IPS-15b (cell line): ENCODE measurements at regions not wholly inside any gene's neighbourhood (a gene's known extent, or its start where the extent isn't known, plus 50 kb on each side); places are given as distances from the start of the nearest gene placed in this dataset.

ENCODE experiments used
- H3K27me3 ChIP-seq: one replicate; pipeline ENCODE4 v1.6.1; 2013; ENCODE audit warnings: low read length; ENCODE audit not compliant: control insufficient read depth, insufficient read depth
- H3K36me3 ChIP-seq: one replicate; pipeline ENCODE4 v1.6.1; 2013; ENCODE audit warnings: low read length; ENCODE audit not compliant: control insufficient read depth, insufficient read depth
- H3K4me1 ChIP-seq: one replicate; pipeline ENCODE4 v1.6.1; 2013; ENCODE audit warnings: mild to moderate bottlenecking, low read length; ENCODE audit not compliant: control insufficient read depth, insufficient read depth
- H3K4me3 ChIP-seq: one replicate; pipeline ENCODE4 v1.5.1; 2013; ENCODE audit warnings: low read depth, low read length
- H3K9ac ChIP-seq: one replicate; pipeline ENCODE4 v1.6.1; 2013; ENCODE audit warnings: low read depth, mild to moderate bottlenecking, low read length
- H3K9me3 ChIP-seq: one replicate; pipeline ENCODE4 v1.6.1; 2013; ENCODE audit warnings: mild to moderate bottlenecking, low read length; ENCODE audit not compliant: control insufficient read depth, insufficient read depth

DNA sequence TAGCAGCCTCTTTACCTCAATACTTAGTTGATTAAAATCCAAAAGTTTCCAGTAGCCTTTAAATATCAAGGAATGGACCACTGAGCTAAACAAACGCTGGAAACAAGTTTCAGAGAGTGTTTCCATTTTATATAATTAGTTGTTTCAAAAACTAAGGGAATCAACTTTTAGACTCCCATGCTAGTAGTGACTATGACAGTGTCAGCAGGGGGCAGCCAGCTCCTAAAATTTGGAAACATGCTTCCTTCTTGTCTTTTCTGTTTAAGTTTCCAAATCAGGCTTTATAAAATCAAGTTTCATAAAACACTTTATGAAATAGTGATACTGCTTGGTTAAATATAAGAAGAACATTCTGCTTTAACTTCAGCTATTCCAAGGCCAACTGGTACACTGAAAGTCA is 138.2 kb upstream of the TMEM229A start:
- Histone ChIP-seq H3K36me3 (no peaks in the 10 kb centered on the region), H3K4me1 (no peaks in the 10 kb centered on the region), H3K27me3 (no peaks in the 10 kb centered on the region), H3K9ac (no peak overlapping the region), H3K9me3 (no peaks in the 10 kb centered on the region), H3K4me3 (no peak overlapping the region)

DNA sequence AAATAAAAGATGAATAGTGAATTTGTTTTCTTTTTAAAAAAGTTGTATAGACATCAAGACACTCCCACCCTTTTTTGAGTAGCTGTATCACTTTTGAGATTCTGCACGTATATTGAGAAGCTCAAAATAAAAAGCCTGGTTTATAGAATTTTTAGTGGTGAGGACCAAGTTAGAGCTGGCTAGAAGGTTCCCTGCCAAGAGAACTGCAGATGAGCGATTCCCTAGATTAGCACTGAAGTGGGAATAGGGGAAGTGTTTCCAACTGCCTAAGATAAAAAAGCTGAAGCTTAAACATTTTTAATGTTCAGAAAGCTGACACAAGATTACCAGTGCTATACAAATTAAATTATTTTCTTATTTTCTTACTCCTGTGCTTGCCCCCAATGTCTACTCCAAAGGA is 135.7 kb upstream of the TMEM229A start:
- H3K27me3 ChIP-seq, result no peaks in the 10 kb centered on the region
- H3K36me3 ChIP-seq, result no peaks in the 10 kb centered on the region
- H3K4me1 ChIP-seq, result no peaks in the 10 kb centered on the region
- no peak overlapping the region for H3K9ac ChIP-seq
- no peak overlapping the region for H3K4me3 ChIP-seq
- no peaks in the 10 kb centered on the region for H3K9me3 ChIP-seq

DNA sequence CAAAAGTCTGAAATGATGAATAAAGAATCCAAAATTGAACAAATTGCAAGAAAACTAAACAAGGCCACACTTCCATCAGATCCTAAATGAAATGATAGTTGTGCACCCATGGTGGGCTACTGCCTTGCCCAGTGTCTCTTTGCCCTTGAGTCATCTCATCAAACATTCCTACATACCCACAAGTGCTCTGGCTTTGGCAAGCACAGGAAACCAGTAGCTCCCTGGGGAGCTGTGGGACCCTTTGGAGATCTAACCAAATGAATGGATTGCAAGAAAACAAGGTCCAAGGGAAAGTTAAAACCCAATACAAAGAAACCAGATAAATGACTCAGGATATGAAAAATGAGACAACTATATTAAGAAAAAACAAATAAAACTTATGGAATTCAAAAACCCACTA is 129.8 kb upstream of the TMEM229A start:
- H3K9me3 ChIP-seq, result no peaks in the 10 kb centered on the region

DNA sequence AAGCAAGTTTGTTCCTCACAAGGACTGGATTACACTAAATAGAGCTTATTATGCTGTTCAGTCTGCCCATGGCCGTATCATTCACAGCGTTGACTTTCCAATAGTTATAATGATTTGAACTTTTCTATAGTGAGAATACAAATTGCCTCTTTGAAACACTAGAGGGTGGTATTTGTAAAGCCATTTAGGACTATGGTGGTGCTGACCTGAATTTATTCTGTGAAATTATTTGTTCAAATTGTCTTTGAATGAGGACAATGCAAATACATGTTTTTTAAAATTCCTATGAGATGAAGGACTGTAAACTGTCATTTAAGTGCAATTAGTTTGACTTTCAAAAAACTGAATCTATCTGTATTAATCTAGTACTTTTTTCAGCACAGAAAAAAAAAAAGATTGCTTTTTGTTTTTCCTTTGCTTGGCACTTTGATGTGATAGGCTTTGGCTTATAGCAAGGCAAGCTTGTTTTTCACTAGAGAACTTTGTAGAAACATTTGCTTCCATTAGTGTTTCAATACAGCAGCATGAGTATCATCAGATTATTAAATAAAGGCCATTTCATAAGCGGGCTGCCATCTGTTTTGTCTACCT is 122.7 kb upstream of the TMEM229A start:
- Histone ChIP-seq H3K4me1 (no peaks in the 10 kb centered on the region), H3K4me3 (no peak overlapping the region), H3K9ac (no peak overlapping the region), H3K27me3 (no peaks in the 10 kb centered on the region), H3K36me3 (no peaks in the 10 kb centered on the region), H3K9me3 (no peaks in the 10 kb centered on the region)

More for the DNA sequence above, 129.8 kb upstream of the TMEM229A start:
- no peaks in the 10 kb centered on the region for H3K27me3 ChIP-seq
- H3K4me1 ChIP-seq, result no peaks in the 10 kb centered on the region
- no peak overlapping the region for H3K4me3 ChIP-seq
- no peaks in the 10 kb centered on the region for H3K36me3 ChIP-seq
- H3K9ac ChIP-seq, result no peak overlapping the region

DNA sequence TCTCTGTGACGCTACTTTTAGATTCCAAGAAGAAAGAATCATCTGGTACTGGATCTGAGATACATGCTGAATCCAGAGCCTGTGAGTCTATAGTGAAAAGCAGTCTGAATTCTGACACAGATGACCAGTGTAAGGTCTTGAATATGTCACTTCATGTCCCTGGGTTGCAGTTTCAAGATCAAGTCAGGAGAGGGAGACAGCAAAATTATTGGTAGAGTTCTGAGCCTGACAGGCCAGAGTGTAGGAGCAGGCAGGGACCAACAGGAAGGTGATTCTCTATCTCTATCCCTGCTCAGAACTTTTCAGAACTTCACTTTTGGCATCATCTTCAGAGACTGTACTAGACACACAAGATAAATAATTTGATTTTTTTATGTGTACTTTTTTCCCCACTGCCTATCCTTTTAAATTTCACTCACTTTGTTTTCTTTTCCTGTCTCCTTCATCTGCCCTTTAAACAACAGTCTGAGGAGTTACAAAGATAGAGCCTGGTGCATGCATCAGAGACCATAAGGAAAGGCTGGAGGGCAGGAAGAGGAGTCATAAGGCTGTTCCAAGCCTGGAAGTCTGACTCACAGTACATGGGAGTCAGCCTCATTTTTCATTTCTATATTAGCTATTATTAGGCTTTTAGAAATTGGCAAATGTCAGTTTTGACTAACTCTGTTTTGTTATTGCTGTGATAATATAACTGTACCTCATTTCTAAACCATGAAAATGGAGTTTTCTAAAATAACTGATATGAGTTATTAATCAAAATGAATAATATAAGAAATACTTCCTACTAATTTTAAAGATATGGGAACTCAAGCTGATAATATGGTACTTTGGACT is 120.2 kb upstream of the TMEM229A start:
- Histone ChIP-seq H3K4me1 (no peaks in the 10 kb centered on the region), H3K4me3 (no peak overlapping the region), H3K9me3 (no peaks in the 10 kb centered on the region), H3K9ac (no peak overlapping the region), H3K36me3 (no peaks in the 10 kb centered on the region), H3K27me3 (no peaks in the 10 kb centered on the region)

DNA sequence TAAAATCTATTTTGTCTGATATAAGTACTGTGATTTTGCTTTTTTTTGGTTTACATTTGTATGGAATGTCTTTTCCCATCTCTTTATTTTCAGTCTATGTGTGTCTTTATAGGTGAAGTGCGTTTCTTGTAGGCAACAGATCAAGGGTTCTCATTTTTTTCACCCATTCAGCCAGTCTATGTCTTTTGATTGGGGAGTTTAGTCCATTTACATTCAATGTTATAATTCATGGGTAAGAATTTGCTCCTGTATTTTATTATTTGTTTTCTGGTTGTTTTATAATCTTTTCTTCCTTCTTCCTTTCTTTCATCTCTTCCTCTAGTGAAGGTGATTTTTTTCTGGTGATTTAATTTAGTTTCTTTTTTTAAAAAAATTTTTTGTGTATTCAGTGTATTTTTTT is 104.8 kb upstream of the TMEM229A start:
- Histone ChIP-seq H3K9ac (no peak overlapping the region), H3K4me3 (no peak overlapping the region), H3K27me3 (no peaks in the 10 kb centered on the region), H3K36me3 (no peaks in the 10 kb centered on the region), H3K4me1 (no peaks in the 10 kb centered on the region), H3K9me3 (no peaks in the 10 kb centered on the region)

DNA sequence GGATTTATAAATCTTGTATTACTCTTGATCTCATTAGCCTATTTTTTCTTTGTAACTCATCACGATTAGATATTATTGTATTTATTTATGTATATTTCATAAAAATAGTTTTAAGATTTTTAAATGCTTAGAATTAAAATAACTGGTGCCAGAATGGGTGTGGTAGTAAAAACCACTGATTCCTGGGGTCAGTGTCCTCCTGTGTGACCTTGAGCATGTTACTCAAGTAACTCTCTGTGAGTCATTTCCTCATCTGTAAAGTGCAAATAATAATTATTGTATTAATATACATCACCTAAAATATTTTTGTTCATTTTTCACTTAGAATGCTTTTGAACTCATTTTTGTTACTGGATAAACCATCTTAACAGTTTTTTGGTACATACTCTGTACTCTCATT is 91.3 kb upstream of the TMEM229A start:
- Histone ChIP-seq H3K4me3 (no peak overlapping the region), H3K4me1 (no peaks in the 10 kb centered on the region), H3K36me3 (no peaks in the 10 kb centered on the region), H3K9ac (no peak overlapping the region), H3K27me3 (no peaks in the 10 kb centered on the region), H3K9me3 (no peaks in the 10 kb centered on the region)

DNA sequence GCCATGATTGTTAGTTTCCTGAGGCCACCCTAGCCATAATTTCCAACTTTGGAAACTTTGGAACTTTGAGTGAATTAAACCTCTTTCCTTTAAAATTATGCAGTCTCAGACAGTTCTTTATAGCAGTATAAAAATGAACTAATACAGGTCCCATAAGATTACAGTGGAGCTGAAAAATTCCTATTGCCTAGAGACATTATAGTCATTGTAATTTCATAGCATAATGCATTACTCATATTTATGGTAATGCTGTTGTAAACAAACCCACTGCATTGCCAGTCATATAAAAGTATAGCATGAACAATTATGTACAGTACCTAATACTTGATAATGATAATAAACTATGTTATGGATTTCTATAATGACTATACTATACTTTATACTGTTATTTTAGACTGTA is 88.0 kb upstream of the TMEM229A start:
- Histone ChIP-seq H3K9me3 (no peaks in the 10 kb centered on the region), H3K9ac (no peak overlapping the region), H3K4me1 (no peaks in the 10 kb centered on the region), H3K27me3 (no peaks in the 10 kb centered on the region), H3K36me3 (no peaks in the 10 kb centered on the region), H3K4me3 (no peak overlapping the region)

DNA sequence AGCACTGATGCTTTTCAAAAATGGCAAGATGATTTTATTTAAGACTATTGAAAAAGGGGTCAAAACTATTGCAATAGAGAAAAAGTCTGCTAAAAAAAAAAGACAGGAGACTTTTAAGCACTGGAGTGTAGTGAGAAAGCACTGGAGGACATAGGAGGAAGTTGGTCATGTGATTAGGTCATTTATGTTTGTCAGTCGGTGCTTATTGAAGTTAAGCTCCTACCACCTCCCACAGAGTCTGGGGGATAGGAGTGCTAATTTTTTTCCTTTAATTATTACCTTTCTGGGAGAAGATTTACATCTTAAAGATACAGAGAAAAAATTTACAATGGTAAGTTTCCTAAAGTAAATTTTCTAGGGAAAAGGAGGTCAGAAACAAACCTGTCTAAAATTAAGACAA is 80.2 kb upstream of the TMEM229A start:
- H3K36me3 ChIP-seq, result no peaks in the 10 kb centered on the region
- peaks cover 4% of the 10 kb centered on the region for H3K4me1 ChIP-seq
- H3K9me3 ChIP-seq, result no peaks in the 10 kb centered on the region
- H3K9ac ChIP-seq, result no peak overlapping the region
- H3K27me3 ChIP-seq, result no peaks in the 10 kb centered on the region
- no peak overlapping the region for H3K4me3 ChIP-seq

DNA sequence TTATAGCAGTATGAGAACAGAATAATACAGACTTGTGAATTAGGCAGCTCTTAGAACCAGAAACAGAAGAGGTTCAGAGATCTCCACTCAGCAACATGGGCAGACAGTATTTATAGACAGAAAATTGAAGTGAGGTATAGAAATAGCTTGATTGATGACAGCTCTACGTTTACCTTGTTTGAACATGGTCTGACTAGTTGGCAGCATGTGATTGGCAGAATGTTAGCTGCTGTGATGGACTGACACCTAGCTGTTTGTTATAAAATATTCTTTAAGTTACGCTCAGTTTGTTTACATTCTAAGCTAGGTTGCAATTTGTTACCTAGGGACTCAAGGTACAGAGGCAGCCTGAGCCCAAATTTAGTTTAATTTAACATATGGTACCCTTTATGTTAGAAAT is 73.7 kb upstream of the TMEM229A start:
- Histone ChIP-seq H3K27me3 (no peaks in the 10 kb centered on the region), H3K4me1 (no peaks in the 10 kb centered on the region)

DNA sequence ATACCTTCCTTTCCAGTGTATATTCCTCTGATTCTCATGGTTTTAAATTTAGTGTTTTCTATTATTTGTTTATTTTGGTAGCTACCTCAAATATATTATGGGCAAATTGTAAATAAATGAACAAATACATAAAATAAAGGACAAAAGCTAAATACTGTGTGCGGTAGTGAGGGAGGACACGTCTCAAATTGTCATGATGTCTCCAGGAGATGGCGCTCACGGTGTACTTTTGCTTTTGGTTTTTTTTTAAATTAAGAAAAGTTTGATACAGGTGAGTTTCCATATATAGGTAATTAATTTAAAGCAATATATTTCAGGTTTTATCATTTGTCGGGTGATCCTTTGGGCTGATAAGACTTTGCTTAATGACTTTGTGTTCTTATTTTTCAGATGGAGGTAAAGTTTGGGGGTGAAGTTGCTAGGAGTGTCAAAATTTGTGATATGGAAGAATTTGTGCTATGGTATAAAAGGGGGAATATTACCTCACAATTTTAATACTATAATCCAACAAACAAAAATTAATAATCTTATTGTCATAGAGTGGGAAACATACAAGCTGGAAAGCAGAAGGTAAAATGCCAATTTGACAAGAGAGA is 68.4 kb upstream of the TMEM229A start:
- Histone ChIP-seq H3K4me1 (no peaks in the 10 kb centered on the region), H3K4me3 (no peak overlapping the region), H3K36me3 (no peaks in the 10 kb centered on the region), H3K9ac (no peak overlapping the region), H3K27me3 (no peaks in the 10 kb centered on the region), H3K9me3 (no peaks in the 10 kb centered on the region)

More for the DNA sequence above, 73.7 kb upstream of the TMEM229A start:
- Histone ChIP-seq H3K9ac (no peak overlapping the region), H3K9me3 (no peaks in the 10 kb centered on the region), H3K36me3 (no peaks in the 10 kb centered on the region), H3K4me3 (no peak overlapping the region)

DNA sequence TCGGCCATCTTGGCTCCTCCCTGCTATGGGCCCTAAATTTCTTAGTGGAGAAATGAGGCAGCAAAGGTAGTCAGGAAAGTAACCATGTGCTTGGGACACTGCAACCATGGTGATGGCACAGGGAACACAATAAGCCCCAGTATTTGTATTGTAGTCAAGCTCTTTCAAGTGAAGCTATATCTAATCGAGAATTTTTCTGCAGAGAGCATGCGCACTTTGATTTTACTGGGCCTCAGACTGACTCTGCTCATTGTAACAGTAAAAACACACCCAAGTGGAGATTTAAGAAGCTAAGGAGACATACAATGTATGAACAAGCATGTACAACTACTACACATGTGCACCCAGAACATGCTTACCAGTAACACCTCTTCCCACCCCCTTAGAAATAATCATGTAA is 67.3 kb upstream of the TMEM229A start:
- H3K27me3 ChIP-seq, result no peaks in the 10 kb centered on the region
- H3K9me3 ChIP-seq, result no peaks in the 10 kb centered on the region
- H3K4me1 ChIP-seq, result no peaks in the 10 kb centered on the region
- H3K4me3 ChIP-seq, result no peak overlapping the region
- no peaks in the 10 kb centered on the region for H3K36me3 ChIP-seq
- no peak overlapping the region for H3K9ac ChIP-seq
